PC-9 (cell line): ENCODE measurements at regions not wholly inside any gene's neighbourhood (a gene's known extent, or its start where the extent isn't known, plus 50 kb on each side); places are given as distances from the start of the nearest gene placed in this dataset.
"Not testable (repeated sequence)": the region's sequence is repeated elsewhere in the genome, so short reads cannot be mapped to it uniquely, and the experiment has no call there.

Experiments used
- CTCF ChIP-seq: fragments of 200-600 bp; sonication (generic); conservative IDR thresholded peaks from 2 replicates; pipeline ENCODE4 v1.6.1; 2017; ENCODE audit warnings: mixed run types, antibody characterized with exemption, mild to moderate bottlenecking, moderate library complexity
- EZH2 ChIP-seq: fragments of 200-600 bp; sonication (generic); IDR thresholded peaks from 2 replicates; pipeline ENCODE4 v1.8.0; 2017; ENCODE audit warnings: antibody characterized with exemption, low read depth

- not testable (repeated sequence) for TF ChIP-seq CTCF, EZH2
Observed at GRCh38 chr2:184060268-184060667, 538.1 kb upstream of the ZNF804A start.
